ENCODE measurements at regions not wholly inside any gene's neighbourhood (a gene's known extent, or its start where the extent isn't known, plus 50 kb on each side); places are given as distances from the start of the nearest gene placed in this dataset.

DNA sequence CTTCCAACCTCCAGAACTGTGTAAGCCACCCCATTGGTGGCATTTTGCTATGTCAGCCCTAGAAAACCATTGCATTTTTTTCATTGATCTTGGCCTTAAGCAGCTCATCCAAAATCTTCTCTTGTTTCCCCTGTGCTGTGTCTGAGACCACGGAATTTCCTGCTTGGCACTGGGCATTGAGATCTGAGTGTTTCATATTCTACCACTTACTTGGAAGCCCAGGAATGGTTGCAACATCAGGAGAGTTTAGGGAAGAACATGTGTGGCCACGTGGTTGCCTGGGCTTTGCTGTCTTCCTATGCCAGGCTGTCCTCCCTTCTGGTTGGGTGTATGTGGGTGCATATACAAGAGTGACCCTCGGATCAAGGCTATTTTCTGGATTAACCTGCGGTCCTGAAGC lies 139.3 kb upstream of the PMEPA1 start:
- DNase-seq (ENCODE audit: low read depth in 2 of 2): peak; percentile 41 to 42

- DNase-seq (ENCODE audit: low read depth in 2 of 2): no peak
Measured at GRCh38 chr20:57848282-57848681, 138.5 kb upstream of the PMEPA1 start.

- DNase-seq (ENCODE audit: low read depth in 2 of 2): no peak
Measured at GRCh38 chr20:57847104-57847503, 137.3 kb upstream of the PMEPA1 start.

DNA sequence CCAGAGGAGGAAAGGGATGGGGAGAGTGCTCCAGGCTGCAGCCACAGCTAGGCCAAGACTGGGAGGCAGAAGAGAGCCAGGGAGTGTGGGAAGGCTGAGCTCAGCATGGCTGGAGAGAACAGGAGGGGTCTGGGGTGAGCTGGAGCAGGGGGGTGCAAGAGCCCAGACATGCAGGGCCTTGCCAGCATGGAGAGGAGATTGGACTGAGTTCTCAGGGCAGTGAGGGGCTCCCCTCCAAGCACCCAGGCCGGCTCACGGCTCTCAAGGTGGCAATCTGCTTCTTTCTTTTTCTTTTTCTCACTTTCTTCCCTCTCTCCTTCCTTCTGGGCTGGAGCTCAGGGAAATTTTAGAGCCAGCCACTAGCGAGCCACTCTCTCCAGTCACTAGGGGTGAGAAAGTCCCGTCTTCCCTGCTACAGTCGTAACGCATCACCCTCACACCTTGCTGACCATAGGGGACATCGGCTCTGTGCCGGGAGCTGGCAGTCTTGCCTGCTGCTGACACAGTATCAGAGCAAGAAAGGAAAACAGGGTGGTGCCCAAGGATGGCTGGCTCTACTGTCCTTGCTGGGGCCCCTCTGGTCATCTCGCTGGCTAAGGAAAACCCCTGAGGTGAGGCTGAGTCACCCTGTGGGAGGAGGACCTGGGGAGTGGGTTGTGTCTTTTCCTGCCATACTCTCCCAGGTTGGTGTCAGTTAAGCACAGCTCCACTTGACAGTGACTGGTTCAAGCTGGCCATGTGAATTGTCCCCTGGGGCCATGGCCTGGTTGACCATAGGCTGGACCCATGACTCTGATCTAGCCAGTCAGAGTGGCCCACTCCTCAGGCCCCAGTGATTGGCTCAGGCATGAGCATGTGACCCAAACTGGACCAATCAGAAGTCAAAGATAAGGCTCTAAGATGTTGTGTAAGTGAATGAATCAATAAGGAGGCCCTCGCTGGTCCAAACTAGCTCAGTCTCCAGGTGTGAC lies 135.1 kb upstream of the PMEPA1 start:
- DNase-seq (ENCODE audit: low read depth in 2 of 2): no peak

DNA sequence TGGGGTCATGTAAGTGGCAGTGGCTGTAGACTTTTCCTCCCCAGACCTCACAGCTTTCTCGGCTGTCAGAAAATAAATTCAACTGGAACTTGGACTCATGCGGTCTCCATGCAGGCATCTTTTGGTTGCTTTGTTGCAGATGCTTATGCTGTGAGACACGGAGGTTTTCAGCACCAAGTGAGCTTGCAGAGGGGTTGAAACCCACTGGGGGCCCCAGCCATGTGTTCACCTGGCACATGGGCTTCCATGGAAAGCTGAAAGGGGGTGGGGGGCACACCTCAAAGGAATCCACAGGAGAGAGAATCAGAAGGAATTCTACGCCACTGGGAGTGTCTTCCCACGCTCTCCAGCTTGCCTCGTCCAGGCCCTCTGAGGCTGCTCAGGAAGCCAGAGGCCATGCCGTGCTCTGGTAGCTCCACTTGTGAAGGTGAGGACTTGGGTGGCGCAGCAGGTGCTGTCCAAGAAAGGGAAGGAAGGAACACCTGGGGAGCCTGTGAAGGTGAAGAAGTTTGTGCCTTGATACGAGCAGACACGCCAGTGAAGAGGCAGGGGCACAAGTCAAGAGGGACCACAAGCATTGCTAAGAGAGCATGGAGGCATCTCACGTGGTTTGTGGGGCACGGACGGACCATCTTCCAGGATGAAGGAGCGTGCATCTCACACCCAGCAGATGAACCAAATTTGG lies 134.3 kb upstream of the PMEPA1 start:
- no peak for DNase-seq (ENCODE audit: low read depth in 2 of 2)

DNA sequence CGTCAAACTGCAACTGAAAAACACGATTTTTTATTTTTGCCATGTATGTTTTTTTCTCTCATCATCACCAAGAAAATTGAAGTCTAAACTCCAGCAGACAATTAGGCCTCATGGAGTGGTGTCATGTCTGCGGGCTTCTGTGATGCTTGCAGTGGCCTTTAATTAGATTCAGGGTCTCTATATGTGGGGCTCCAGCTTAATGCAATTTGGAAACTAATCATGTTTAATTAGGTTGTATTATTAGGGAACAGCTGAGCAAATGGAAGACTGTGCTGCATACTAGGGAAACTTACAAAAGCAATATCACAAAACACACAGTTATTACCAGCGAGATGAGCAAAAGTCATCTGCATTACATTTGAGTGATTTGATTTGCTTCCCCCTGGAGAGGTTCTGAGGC lies 132.9 kb upstream of the PMEPA1 start:
- DNase-seq (ENCODE audit: low read depth in 2 of 2): no peak

GRCh38 chr20:57841297-57841866 lies 131.6 kb upstream of the PMEPA1 start:
- no peak for DNase-seq (ENCODE audit: low read depth in 2 of 2)

GRCh38 chr20:57840504-57841296 lies 130.9 kb upstream of the PMEPA1 start:
- DNase-seq (ENCODE audit: low read depth in 2 of 2): no peak

DNA sequence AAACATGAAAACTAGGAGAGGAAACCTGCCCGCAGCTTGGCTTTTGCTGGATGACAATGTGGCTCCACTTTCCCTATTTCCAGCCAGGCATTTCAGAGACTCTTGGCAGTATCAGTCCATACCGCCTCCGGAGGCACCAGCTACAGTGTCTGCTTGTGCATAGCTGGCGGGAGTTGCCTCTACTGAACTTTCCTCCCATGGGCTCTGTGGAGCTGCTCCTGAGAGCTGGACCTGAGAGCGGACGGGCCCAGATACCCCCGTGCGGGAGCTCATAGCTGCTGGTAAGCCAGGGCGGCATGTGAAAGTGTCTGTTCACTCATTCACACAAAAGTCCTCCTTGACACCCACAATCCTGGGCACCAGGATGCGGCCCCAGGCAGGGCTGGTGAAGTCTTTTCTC lies 130.3 kb upstream of the PMEPA1 start:
- no peak for DNase-seq (ENCODE audit: low read depth in 2 of 2)

DNA sequence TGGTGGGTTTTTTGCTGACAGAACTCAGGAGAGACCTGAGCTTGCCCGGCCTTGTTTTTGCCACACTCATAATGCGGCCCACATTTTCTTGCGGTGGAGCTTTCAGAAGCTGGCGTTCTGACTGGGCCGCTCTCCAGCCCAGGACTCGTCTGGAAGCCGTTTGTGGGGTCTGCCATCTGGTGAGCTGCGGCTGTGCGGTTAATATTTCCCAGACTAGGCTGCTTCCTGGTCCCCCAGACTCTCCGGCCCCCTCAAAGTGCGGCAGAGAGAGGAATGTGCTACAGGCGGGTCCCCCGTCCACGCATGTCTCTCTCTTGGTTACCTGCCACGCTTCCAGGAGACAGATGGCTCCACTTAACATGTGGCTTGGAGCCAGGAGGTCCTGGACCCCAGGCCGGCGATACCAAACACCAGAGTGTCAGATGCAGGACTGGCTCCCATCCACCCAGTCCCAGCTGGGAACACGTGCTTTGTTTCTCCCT lies 128.9 kb upstream of the PMEPA1 start:
- DNase-seq (ENCODE audit: low read depth in 2 of 2): peak; percentile 83 to 84

DNA sequence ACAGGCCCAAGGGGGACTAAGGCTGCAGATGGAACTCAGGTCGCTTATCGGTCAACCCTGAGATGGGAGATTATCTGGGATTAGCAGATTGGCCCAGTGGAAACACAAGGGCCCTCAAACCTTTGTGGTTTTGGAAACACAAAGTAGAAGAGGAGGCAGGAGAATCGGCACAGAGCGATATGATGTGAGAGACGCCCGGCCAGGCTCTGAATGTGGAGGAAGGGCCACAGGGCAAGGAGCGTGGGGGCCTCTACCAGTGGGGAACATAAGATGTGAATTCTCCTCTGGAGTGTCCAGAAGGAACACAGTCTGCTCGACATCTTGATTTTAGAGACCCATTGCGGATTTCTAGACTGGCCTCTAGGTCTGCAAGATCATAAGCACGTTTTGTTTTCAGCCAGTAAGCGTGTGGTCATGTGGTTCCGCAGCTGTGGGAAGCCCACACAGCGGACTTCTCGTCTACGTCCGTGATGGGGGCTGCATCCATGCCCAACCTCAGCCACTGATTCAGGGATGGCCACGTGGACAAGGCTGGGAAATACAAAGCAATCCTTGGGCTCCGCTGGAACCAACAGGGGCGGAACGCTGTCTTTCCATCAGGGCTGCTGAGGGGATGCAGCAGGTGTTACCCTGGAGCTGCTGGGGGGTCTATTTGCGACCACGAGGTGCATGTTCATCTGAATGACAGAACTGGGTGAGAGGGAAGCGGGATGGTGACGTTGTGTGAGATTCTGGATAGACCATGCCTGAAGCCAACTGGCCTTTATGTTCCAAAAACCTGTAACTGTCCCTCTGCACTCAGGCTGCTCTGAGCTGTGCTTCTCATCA lies 127.6 kb upstream of the PMEPA1 start:
- no peak for DNase-seq (ENCODE audit: low read depth in 2 of 2)

GRCh38 chr20:57835588-57836455 lies 126.0 kb upstream of the PMEPA1 start:
- DNase-seq (ENCODE audit: low read depth in 2 of 2): no peak

- DNase-seq (ENCODE audit: low read depth in 2 of 2): no peak
Measured at GRCh38 chr20:57835074-57835452, 125.2 kb upstream of the PMEPA1 start.

DNA sequence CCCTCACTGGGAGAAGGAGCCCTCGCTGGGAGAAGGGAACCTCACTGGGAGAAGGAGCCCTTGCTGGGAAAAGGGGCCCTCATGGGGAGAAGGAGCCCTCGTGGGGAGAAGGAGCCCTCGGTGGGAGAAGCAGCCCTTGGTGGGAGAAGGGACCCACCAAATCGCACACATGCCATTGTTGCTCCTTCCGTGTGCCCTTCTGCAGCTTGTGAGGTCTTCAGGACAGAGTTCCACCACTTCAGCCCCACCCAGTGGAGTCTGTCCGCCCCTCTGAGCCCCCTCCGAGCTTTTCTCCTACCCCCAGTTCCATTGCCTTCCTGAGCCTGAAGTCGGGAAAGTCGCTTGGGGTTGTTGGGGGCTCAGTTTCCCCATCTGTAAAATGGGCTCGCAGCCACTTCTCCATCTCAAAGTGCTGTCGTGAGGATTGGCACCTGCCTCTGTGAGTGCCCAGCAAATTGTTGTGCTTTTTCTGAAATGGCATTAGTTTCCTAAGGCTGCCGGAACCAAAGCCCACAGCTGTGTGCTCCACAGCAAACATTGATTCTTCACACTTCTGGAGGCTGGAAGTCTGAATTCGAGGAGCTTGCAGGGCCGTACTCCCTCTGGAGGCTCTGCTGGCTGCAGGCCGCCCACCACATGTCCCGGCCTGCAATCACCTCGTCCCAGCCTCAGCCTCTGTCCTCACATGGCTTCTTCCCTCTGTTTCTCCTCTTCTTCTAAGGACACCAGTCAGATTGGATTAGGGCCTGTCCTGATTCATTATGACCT lies 124.7 kb upstream of the PMEPA1 start:
- DNase-seq (ENCODE audit: low read depth in 2 of 2): no peak

DNA sequence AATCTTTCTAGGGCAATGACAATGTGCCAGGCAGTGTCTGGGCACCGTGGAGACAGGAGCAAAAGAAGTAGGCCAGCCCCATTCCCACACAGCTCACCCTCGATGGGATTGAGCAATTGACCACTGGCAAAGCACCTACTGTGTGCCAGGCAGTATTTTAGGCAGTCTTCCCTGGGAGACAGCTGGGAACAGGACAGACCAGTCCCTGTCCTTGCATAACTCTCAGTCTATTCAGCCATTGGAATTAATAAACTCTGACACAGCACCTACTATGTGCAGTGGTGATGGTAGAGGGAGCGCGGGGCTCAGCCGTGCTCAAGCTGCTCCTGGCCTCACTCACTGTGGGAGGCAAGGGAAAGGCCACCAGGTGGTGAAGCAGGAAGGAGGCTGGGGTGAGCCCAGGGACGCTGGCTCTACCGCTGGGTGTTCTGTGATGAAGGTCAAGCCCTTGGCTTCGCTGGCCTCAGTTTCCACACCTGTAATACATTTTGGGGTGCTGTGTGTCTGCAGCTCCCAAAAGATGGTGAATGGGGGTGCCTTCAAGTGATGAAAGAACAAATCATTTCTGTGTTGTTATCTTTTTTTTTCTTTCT lies 122.3 kb upstream of the PMEPA1 start:
- DNase-seq (ENCODE audit: low read depth in 2 of 2): no peak

DNA sequence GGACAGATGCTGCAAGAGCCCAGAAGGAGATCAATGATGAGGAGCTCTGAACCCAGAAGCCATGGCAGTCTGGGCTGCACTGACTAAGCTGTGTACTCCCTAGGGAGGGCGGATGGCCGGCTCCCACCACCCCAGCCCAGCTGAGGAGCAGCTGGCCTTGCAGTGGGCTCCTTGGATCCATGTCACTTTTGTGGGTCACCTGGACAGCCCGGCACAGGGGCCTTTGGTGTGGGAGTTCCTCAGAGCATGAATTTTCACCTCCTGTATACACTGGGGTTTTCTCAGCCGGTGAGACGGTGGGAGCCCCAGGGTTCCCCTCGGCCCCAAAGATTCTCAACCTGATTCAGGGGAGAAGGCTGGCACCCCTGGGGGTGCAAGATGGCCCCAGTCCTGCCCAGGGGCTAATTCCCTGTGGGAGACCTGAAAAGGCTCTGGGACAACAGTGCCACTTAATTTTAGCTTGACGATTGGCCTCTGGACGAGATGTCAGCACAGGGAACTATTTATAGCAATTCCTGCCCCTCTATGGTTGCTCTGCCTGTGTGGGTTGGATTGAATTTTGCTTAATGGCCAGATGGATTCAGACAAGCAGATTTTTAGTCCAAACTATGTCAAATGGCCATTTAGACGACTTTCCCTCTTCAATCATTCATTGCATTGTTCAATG lies 121.6 kb upstream of the PMEPA1 start:
- no peak for DNase-seq (ENCODE audit: low read depth in 2 of 2)

DNA sequence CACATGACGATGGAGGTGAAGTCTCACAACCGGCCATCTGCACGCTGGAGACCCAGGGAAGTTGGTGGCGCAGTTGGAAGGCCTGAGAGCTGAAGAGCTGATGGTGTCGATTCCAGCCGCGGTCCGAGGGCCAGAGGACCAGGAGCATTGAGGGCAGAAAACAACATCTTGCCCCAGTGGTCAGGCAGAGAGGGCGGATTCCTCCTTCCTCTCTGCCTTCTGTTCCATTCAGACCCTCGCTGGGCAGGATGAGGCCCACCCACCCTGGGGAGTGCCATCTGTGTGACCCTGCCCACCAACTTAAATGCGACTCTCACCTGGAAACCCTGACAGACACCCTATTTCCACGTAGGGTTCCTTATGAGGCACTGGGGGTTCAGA lies 120.7 kb upstream of the PMEPA1 start:
- no peak for DNase-seq (ENCODE audit: low read depth in 2 of 2)

DNA sequence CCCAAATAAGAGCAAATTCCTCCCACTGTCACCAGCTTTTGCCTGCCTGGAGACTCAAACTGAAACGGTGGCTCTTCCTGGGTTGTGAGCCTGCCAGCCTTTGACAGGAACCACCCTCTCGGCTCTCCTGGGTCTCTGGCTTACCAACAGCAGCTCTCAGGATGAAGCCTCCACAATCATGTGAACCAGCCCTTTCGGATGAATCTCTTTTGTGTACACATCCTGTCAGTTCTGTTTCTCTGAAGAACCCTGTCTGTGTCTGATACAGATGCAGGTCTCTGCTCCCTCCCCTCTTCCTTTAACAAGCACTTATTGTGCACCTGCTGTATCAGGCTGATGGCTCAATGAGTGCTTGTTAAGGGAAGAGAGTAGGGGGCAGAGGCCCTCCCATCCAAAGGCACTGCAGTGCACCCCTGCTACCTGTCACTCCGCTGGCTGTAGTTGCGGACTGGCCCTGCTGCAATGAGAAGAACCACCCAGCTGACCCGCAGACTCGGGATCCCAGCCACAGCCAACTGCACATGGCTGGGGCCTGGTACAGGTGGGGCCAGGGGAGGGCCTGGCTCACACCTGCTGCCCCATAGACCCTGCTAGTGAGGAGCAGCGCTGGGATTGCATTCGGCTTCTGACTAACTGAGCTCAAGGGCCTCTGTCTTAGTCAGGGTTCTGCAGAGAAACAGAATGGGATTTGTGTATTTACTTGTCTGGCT lies 120.1 kb upstream of the PMEPA1 start:
- no peak for DNase-seq (ENCODE audit: low read depth in 2 of 2)

All from fibroblast of skin of left quadriceps (primary cell).